Natural killer cell treated with Interleukin-12 subunit alpha and Interleukin-12 subunit beta and Interleukin-15 and Interleukin-18, amount 100 ng/mL, for 72 hours (primary cell): ENCODE measurements at regions not wholly inside any gene's neighbourhood (a gene's known extent, or its start where the extent isn't known, plus 50 kb on each side); places are given as distances from the start of the nearest gene placed in this dataset.
"Not testable (repeated sequence)": the region's sequence is repeated elsewhere in the genome, so short reads cannot be mapped to it uniquely, and the experiment has no call there.

Source experiments
- ATAC-seq, 2 donors: fragments of 150-1000 bp; cut with Tn5 transposase in 1 of 2; sonication (Bioruptor Pico), chemical (Tn5 transposase) in 1 of 2; 2 replicates each; pipeline ENCODE4 v1.10.0; 2021
- DNase-seq: peaks from one replicate; pipeline ENCODE4 v3.0.0; 2022; ENCODE audit warnings: low spot score
- H3K27ac Mint-ChIP-seq, 2 donors: 1 replicate in 1 of 2; 2 replicates in 1 of 2; pipeline ENCODE4 v1.8.0; 2022; ENCODE audit warnings: mixed read lengths in 2 of 2, mild to moderate bottlenecking in 1 of 2, moderate library complexity in 1 of 2
- H3K27me3 Mint-ChIP-seq, 2 donors: 1 replicate in 1 of 2; 2 replicates in 1 of 2; pipeline ENCODE4 v1.8.0; 2022; ENCODE audit warnings: mixed read lengths in 2 of 2
- H3K36me3 Mint-ChIP-seq: one replicate; pipeline ENCODE4 v1.8.0; 2022; ENCODE audit warnings: mixed read lengths
- H3K4me1 Mint-ChIP-seq, 2 donors: 1 replicate in 1 of 2; 2 replicates in 1 of 2; pipeline ENCODE4 v1.8.0; 2022; ENCODE audit warnings: low read depth in 2 of 2, mixed read lengths in 2 of 2, mild to moderate bottlenecking in 1 of 2
- H3K4me3 Mint-ChIP-seq: one replicate; pipeline ENCODE4 v1.8.0; 2022; ENCODE audit warnings: mixed read lengths
- H3K9me3 Mint-ChIP-seq: 2 replicates; pipeline ENCODE4 v1.8.0; 2022; ENCODE audit warnings: mixed read lengths

- H3K27ac Mint-ChIP-seq: no peak overlapping the region
- no peak overlapping the region for H3K4me3 Mint-ChIP-seq
- ATAC-seq: no peak
These were observed 359.9 kb downstream of the ADGRD1 start for GRCh38 chr12:131313635-131314034.

GRCh38 chr12:131314524-131315090, 360.9 kb downstream of the ADGRD1 start:
- peaks cover 19 to 38% of the 10 kb centered on the region in 2 donors for H3K27me3 Mint-ChIP-seq
- DNase-seq: no peak
- no peak for ATAC-seq
- H3K9me3 Mint-ChIP-seq: peaks cover 11% of the 10 kb centered on the region
- no peak overlapping the region for H3K4me3 Mint-ChIP-seq
- peaks cover 0 to 3% of the 10 kb centered on the region in 2 donors for H3K4me1 Mint-ChIP-seq
- no peak overlapping the region for H3K27ac Mint-ChIP-seq
- peaks cover 6% of the 10 kb centered on the region for H3K36me3 Mint-ChIP-seq

More at GRCh38 chr12:131313635-131314034, 359.9 kb downstream of the ADGRD1 start:
- peaks cover 0 to 3% of the 10 kb centered on the region in 2 donors for H3K4me1 Mint-ChIP-seq
- peaks cover 11% of the 10 kb centered on the region for H3K9me3 Mint-ChIP-seq
- peaks cover 19 to 37% of the 10 kb centered on the region in 2 donors for H3K27me3 Mint-ChIP-seq
- DNase-seq: no peak
- peaks cover 6% of the 10 kb centered on the region for H3K36me3 Mint-ChIP-seq

- peaks cover 18 to 31% of the 10 kb centered on the region in 2 donors for H3K27me3 Mint-ChIP-seq
- ATAC-seq (no peak), DNase-seq (no peak)
- H3K27ac Mint-ChIP-seq: no peak overlapping the region
- peaks cover 11% of the 10 kb centered on the region for H3K9me3 Mint-ChIP-seq
- H3K4me3 Mint-ChIP-seq: no peak overlapping the region
- peaks cover 6% of the 10 kb centered on the region for H3K36me3 Mint-ChIP-seq
- H3K4me1 Mint-ChIP-seq: peaks cover 0 to 3% of the 10 kb centered on the region in 2 donors
These were observed 361.9 kb downstream of the ADGRD1 start for GRCh38 chr12:131315601-131316000.

- Mint-ChIP-seq H3K27me3 (peaks cover 19 to 31% of the 10 kb centered on the region in 2 donors), H3K4me1 (peaks cover 0 to 3% of the 10 kb centered on the region in 2 donors), H3K4me3 (no peak overlapping the region), H3K27ac (no peak overlapping the region), H3K36me3 (peaks cover 6% of the 10 kb centered on the region), H3K9me3 (peaks cover 11% of the 10 kb centered on the region)
- DNase-seq (no peak), ATAC-seq (no peak)
These were observed 362.7 kb downstream of the ADGRD1 start for GRCh38 chr12:131316388-131316787.

GRCh38 chr12:131318045-131318685, 364.5 kb downstream of the ADGRD1 start:
- no peaks in the 10 kb centered on the region for H3K4me1 Mint-ChIP-seq
- peaks cover 11% of the 10 kb centered on the region for H3K9me3 Mint-ChIP-seq
- no peak overlapping the region for H3K27ac Mint-ChIP-seq
- no peak for ATAC-seq
- peaks cover 6% of the 10 kb centered on the region for H3K36me3 Mint-ChIP-seq
- peaks cover 16 to 25% of the 10 kb centered on the region in 2 donors for H3K27me3 Mint-ChIP-seq
- no peak overlapping the region for H3K4me3 Mint-ChIP-seq
- DNase-seq: no peak

GRCh38 chr12:131321988-131322387, 368.3 kb downstream of the ADGRD1 start:
- Mint-ChIP-seq H3K27ac (no peak overlapping the region), H3K4me1 (no peaks in the 10 kb centered on the region), H3K27me3 (peaks cover 14 to 22% of the 10 kb centered on the region in 2 donors), H3K9me3 (peaks cover 7% of the 10 kb centered on the region), H3K36me3 (peaks cover 6% of the 10 kb centered on the region), H3K4me3 (no peak overlapping the region)
- ATAC-seq (no peak), DNase-seq (no peak)

- H3K36me3 Mint-ChIP-seq, ATAC-seq, H3K9me3 Mint-ChIP-seq, H3K27ac Mint-ChIP-seq, DNase-seq, H3K4me1 Mint-ChIP-seq, H3K4me3 Mint-ChIP-seq: not testable (repeated sequence)
- H3K27me3 Mint-ChIP-seq: peaks cover 16 to 25% of the 10 kb centered on the region in 2 donors
These were observed 368.8 kb downstream of the ADGRD1 start for GRCh38 chr12:131322460-131322859.

- Mint-ChIP-seq H3K27me3 (peaks cover 9 to 12% of the 10 kb centered on the region in 2 donors), H3K4me3 (no peak overlapping the region), H3K9me3 (no peaks in the 10 kb centered on the region), H3K27ac (no peak overlapping the region), H3K4me1 (no peaks in the 10 kb centered on the region), H3K36me3 (no peaks in the 10 kb centered on the region)
- ATAC-seq (no peak), DNase-seq (no peak)
These were observed 370.2 kb downstream of the ADGRD1 start for GRCh38 chr12:131323879-131324278.

GRCh38 chr12:131327521-131328488, 374.1 kb downstream of the ADGRD1 start:
- H3K36me3 Mint-ChIP-seq: no peaks in the 10 kb centered on the region
- H3K4me3 Mint-ChIP-seq: no peak overlapping the region
- peaks cover 11 to 30% of the 10 kb centered on the region in 2 donors for H3K27me3 Mint-ChIP-seq
- H3K9me3 Mint-ChIP-seq: no peaks in the 10 kb centered on the region
- no peak overlapping the region for H3K27ac Mint-ChIP-seq
- peaks cover 0 to 4% of the 10 kb centered on the region in 2 donors for H3K4me1 Mint-ChIP-seq
- DNase-seq (no peak), ATAC-seq (no peak)

- DNase-seq: not testable (repeated sequence)
These were observed 375.4 kb downstream of the ADGRD1 start for GRCh38 chr12:131328861-131329845.

GRCh38 chr12:131330106-131330815, 376.6 kb downstream of the ADGRD1 start:
- no peaks in the 10 kb centered on the region for H3K36me3 Mint-ChIP-seq

More at GRCh38 chr12:131328861-131329845, 375.4 kb downstream of the ADGRD1 start:
- H3K36me3 Mint-ChIP-seq, H3K4me3 Mint-ChIP-seq, H3K27ac Mint-ChIP-seq, H3K4me1 Mint-ChIP-seq, H3K9me3 Mint-ChIP-seq, ATAC-seq: not testable (repeated sequence)
- H3K27me3 Mint-ChIP-seq: peaks cover 11 to 30% of the 10 kb centered on the region in 2 donors

GRCh38 chr12:131331148-131331750, 377.5 kb downstream of the ADGRD1 start:
- Mint-ChIP-seq H3K36me3 (no peaks in the 10 kb centered on the region), H3K4me1 (peaks cover 0 to 4% of the 10 kb centered on the region in 2 donors), H3K9me3 (no peaks in the 10 kb centered on the region), H3K27me3 (peaks cover 11 to 29% of the 10 kb centered on the region in 2 donors), H3K27ac (no peak overlapping the region), H3K4me3 (no peak overlapping the region)
- DNase-seq (no peak), ATAC-seq (no peak)

More at GRCh38 chr12:131330106-131330815, 376.6 kb downstream of the ADGRD1 start:
- ATAC-seq (no peak), DNase-seq (no peak)
- H3K4me3 Mint-ChIP-seq: no peak overlapping the region
- H3K4me1 Mint-ChIP-seq: peaks cover 0 to 4% of the 10 kb centered on the region in 2 donors
- peaks cover 11 to 30% of the 10 kb centered on the region in 2 donors for H3K27me3 Mint-ChIP-seq
- H3K27ac Mint-ChIP-seq: no peak overlapping the region
- H3K9me3 Mint-ChIP-seq: no peaks in the 10 kb centered on the region
